ENCODE measurements at regions not wholly inside any gene's neighbourhood (a gene's known extent, or its start where the extent isn't known, plus 50 kb on each side); places are given as distances from the start of the nearest gene placed in this dataset.

- Histone ChIP-seq H3K9ac (ENCODE audit: low read length) (no peak overlapping the region), H3K36me3 (replicated peaks; ENCODE audit: insufficient read depth, low read length) (no peaks in the 10 kb centered on the region), H3K79me2 (ENCODE audit: low read length) (no peaks in the 10 kb centered on the region), H3K4me1 (ENCODE audit: low read length) (peaks cover 18% of the 10 kb centered on the region), H3K4me3 (ENCODE audit: low read length) (no peak overlapping the region), H3K27me3 (replicated peaks; ENCODE audit: insufficient read depth, low read length) (no peaks in the 10 kb centered on the region), H2AFZ (ENCODE audit: low read length) (no peak overlapping the region), H4K20me1 (ENCODE audit: insufficient read depth, low read length) (no peaks in the 10 kb centered on the region), H3K9me2 (replicated peaks; ENCODE audit: insufficient read depth, low read length) (no peaks in the 10 kb centered on the region), H3K4me2 (ENCODE audit: low read depth, low read length) (no peak overlapping the region), H3K9me3 (replicated peaks; ENCODE audit: insufficient read depth, low read length) (no peaks in the 10 kb centered on the region), H3K27ac (ENCODE audit: low read length) (no peak overlapping the region), H3F3A (ENCODE audit: insufficient read depth, low read length) (0 out of 2 replicates have a peak, but pooled peaks cover 4% of the 10 kb centered on the region)
- TF ChIP-seq EZH2 (optimal IDR thresholded peaks at IDR 0.05; ENCODE audit: low read depth, low read length) (no peak), CTCF (IDR thresholded peaks at IDR 0.05; ENCODE audit: low read length) (no peak), EZH2phosphoT487 (IDR thresholded peaks at IDR 0.05; ENCODE audit: low read length) (no peak)
- no peak for DNase-seq
Measured at GRCh38 chr3:71870966-71871512, 86.1 kb upstream of the PROK2 start.

- no peak overlapping the region for H3K27ac ChIP-seq (ENCODE audit: low read length)
- no peak for DNase-seq
- H3K9me2 ChIP-seq (replicated peaks; ENCODE audit: insufficient read depth, low read length), result no peaks in the 10 kb centered on the region
- no peaks in the 10 kb centered on the region for H3K27me3 ChIP-seq (replicated peaks; ENCODE audit: insufficient read depth, low read length)
- H4K20me1 ChIP-seq (ENCODE audit: insufficient read depth, low read length), result no peaks in the 10 kb centered on the region
- H3F3A ChIP-seq (ENCODE audit: insufficient read depth, low read length), result no peaks in the 10 kb centered on the region
- H3K9me3 ChIP-seq (replicated peaks; ENCODE audit: insufficient read depth, low read length), result no peaks in the 10 kb centered on the region
- no peaks in the 10 kb centered on the region for H3K36me3 ChIP-seq (replicated peaks; ENCODE audit: insufficient read depth, low read length)
- H2AFZ ChIP-seq (ENCODE audit: low read length), result no peak overlapping the region
- no peaks in the 10 kb centered on the region for H3K79me2 ChIP-seq (ENCODE audit: low read length)
- no peak overlapping the region for H3K4me3 ChIP-seq (ENCODE audit: low read length)
- no peak for TF ChIP-seq EZH2 (optimal IDR thresholded peaks at IDR 0.05; ENCODE audit: low read depth, low read length)
- TF ChIP-seq EZH2phosphoT487 (IDR thresholded peaks at IDR 0.05; ENCODE audit: low read length), result no peak
- no peak for TF ChIP-seq CTCF (IDR thresholded peaks at IDR 0.05; ENCODE audit: low read length)
- H3K4me2 ChIP-seq (ENCODE audit: low read depth, low read length), result no peak overlapping the region
- no peak overlapping the region for H3K9ac ChIP-seq (ENCODE audit: low read length)
- H3K4me1 ChIP-seq (ENCODE audit: low read length), result peaks cover 11% of the 10 kb centered on the region
Measured at GRCh38 chr3:71868876-71869275, 83.9 kb upstream of the PROK2 start.

GRCh38 chr3:71865727-71866126, 80.8 kb upstream of the PROK2 start:
- H3K9me3 ChIP-seq (replicated peaks; ENCODE audit: insufficient read depth, low read length), result no peaks in the 10 kb centered on the region
- H3K4me2 ChIP-seq (ENCODE audit: low read depth, low read length), result no peak overlapping the region
- no peak overlapping the region for H3K9ac ChIP-seq (ENCODE audit: low read length)
- TF ChIP-seq EZH2 (optimal IDR thresholded peaks at IDR 0.05; ENCODE audit: low read depth, low read length) (no peak), CTCF (IDR thresholded peaks at IDR 0.05; ENCODE audit: low read length) (no peak), EZH2phosphoT487 (IDR thresholded peaks at IDR 0.05; ENCODE audit: low read length) (no peak)
- DNase-seq, result no peak
- H3F3A ChIP-seq (ENCODE audit: insufficient read depth, low read length), result no peaks in the 10 kb centered on the region
- no peaks in the 10 kb centered on the region for H3K79me2 ChIP-seq (ENCODE audit: low read length)
- no peak overlapping the region for H3K4me3 ChIP-seq (ENCODE audit: low read length)
- no peaks in the 10 kb centered on the region for H4K20me1 ChIP-seq (ENCODE audit: insufficient read depth, low read length)
- H3K27ac ChIP-seq (ENCODE audit: low read length), result no peak overlapping the region
- no peak overlapping the region for H2AFZ ChIP-seq (ENCODE audit: low read length)
- no peaks in the 10 kb centered on the region for H3K36me3 ChIP-seq (replicated peaks; ENCODE audit: insufficient read depth, low read length)
- no peaks in the 10 kb centered on the region for H3K27me3 ChIP-seq (replicated peaks; ENCODE audit: insufficient read depth, low read length)
- H3K4me1 ChIP-seq (ENCODE audit: low read length), result no peaks in the 10 kb centered on the region
- H3K9me2 ChIP-seq (replicated peaks; ENCODE audit: insufficient read depth, low read length), result no peaks in the 10 kb centered on the region
